MM.1S (cell line): ENCODE measurements at regions not wholly inside any gene's neighbourhood (a gene's known extent, or its start where the extent isn't known, plus 50 kb on each side); places are given as distances from the start of the nearest gene placed in this dataset.

ENCODE experiments used
- DNase-seq: peaks from one replicate; pipeline ENCODE4 v3.0.0-alpha.2; 2015
- H2AFZ ChIP-seq: fragments of 300-600 bp; sonication (generic); 2 replicates; pipeline ENCODE4 v1.6.0; 2016; ENCODE audit warnings: antibody characterized with exemption, low read length
- H3F3A ChIP-seq: fragments of 300-600 bp; sonication (generic); 2 replicates; pipeline ENCODE4 v1.6.1; 2016; ENCODE audit warnings: mild to moderate bottlenecking, antibody characterized with exemption, low read length, moderate library complexity, mixed read lengths; ENCODE audit not compliant: insufficient read depth
- H3K27ac ChIP-seq: fragments of 300-600 bp; sonication (generic); 2 replicates; pipeline ENCODE4 v1.5.1; 2016; ENCODE audit warnings: mild to moderate bottlenecking, low read length
- H3K27me3 ChIP-seq: fragments of 300-600 bp; sonication (generic); replicated peaks from 2 replicates; pipeline ENCODE4 v1.6.0; 2016; ENCODE audit warnings: low read length; ENCODE audit not compliant: insufficient read depth
- H3K36me3 ChIP-seq: fragments of 300-600 bp; sonication (generic); replicated peaks from 2 replicates; pipeline ENCODE4 v1.6.1; 2016; ENCODE audit warnings: mild to moderate bottlenecking, low read length, mixed read lengths; ENCODE audit not compliant: insufficient read depth
- H3K4me1 ChIP-seq: fragments of 300-600 bp; sonication (generic); 2 replicates; pipeline ENCODE4 v1.6.1; 2016; ENCODE audit warnings: low read length, mixed read lengths
- H3K4me2 ChIP-seq: fragments of 300-600 bp; sonication (generic); 2 replicates; pipeline ENCODE4 v1.6.0; 2016; ENCODE audit warnings: low read depth, low read length
- H3K4me3 ChIP-seq: fragments of 300-600 bp; sonication (generic); 2 replicates; pipeline ENCODE4 v1.5.1; 2016; ENCODE audit warnings: low read length, mixed read lengths
- H3K79me2 ChIP-seq: fragments of 300-600 bp; sonication (generic); 2 replicates; pipeline ENCODE4 v1.6.1; 2016; ENCODE audit warnings: mixed run types, low read length, mixed read lengths
- H3K9ac ChIP-seq: fragments of 300-600 bp; sonication (generic); 2 replicates; pipeline ENCODE4 v1.6.1; 2016; ENCODE audit warnings: low read length, mixed read lengths
- H3K9me2 ChIP-seq: fragments of 300-600 bp; sonication (generic); replicated peaks from 2 replicates; pipeline ENCODE4 v1.6.1; 2016; ENCODE audit warnings: mild to moderate bottlenecking, low read length, mixed read lengths; ENCODE audit not compliant: insufficient read depth
- H3K9me3 ChIP-seq: fragments of 300-600 bp; sonication (generic); replicated peaks from 2 replicates; pipeline ENCODE4 v1.6.1; 2016; ENCODE audit warnings: mild to moderate bottlenecking, low read length, mixed read lengths; ENCODE audit not compliant: insufficient read depth
- H4K20me1 ChIP-seq: fragments of 300-600 bp; sonication (generic); 2 replicates; pipeline ENCODE4 v1.6.1; 2016; ENCODE audit warnings: mild to moderate bottlenecking, low read length, moderate library complexity, mixed read lengths; ENCODE audit not compliant: insufficient read depth
- CTCF ChIP-seq: fragments of 300-600 bp; sonication (generic); IDR thresholded peaks from 2 replicates; pipeline ENCODE4 v1.5.1; 2016; ENCODE audit warnings: antibody characterized with exemption, low read length, mixed read lengths
- EZH2 ChIP-seq: fragments of 300-600 bp; sonication (generic); optimal IDR thresholded peaks from 2 replicates; pipeline ENCODE3; 2017; ENCODE audit warnings: low read depth, mild to moderate bottlenecking, antibody characterized with exemption, low read length, mixed read lengths
- EZH2phosphoT487 ChIP-seq: fragments of 300-600 bp; sonication (generic); IDR thresholded peaks from 2 replicates; pipeline ENCODE4 v1.6.1; 2018; ENCODE audit warnings: antibody characterized with exemption, low read length

- TF ChIP-seq CTCF (no peak), EZH2 (no peak), EZH2phosphoT487 (no peak)
- Histone ChIP-seq H3K9me3 (no peaks in the 10 kb centered on the region), H3K4me3 (no peak overlapping the region)
Observed at GRCh38 chr5:90162324-90162723, 247.2 kb downstream of the CETN3 start.

GRCh38 chr5:90161414-90161813 lies 248.1 kb downstream of the CETN3 start:
- H3K36me3 ChIP-seq: no peaks in the 10 kb centered on the region
- no peak for DNase-seq
- no peaks in the 10 kb centered on the region for H4K20me1 ChIP-seq
- H2AFZ ChIP-seq: no peak overlapping the region
- H3K9me2 ChIP-seq: no peaks in the 10 kb centered on the region
- H3K9me3 ChIP-seq: no peaks in the 10 kb centered on the region
- no peak overlapping the region for H3K4me2 ChIP-seq
- no peaks in the 10 kb centered on the region for H3K27me3 ChIP-seq
- H3K79me2 ChIP-seq: no peaks in the 10 kb centered on the region
- H3K9ac ChIP-seq: no peak overlapping the region
- no peak overlapping the region for H3K27ac ChIP-seq
- TF ChIP-seq EZH2phosphoT487: no peak
- no peak; the same call in 1 of the 2 replicates for TF ChIP-seq CTCF
- TF ChIP-seq EZH2: no peak
- no peaks in the 10 kb centered on the region for H3F3A ChIP-seq
- H3K4me3 ChIP-seq: no peak overlapping the region
- no peaks in the 10 kb centered on the region for H3K4me1 ChIP-seq

More at GRCh38 chr5:90162324-90162723, 247.2 kb downstream of the CETN3 start:
- H3K27me3 ChIP-seq: no peaks in the 10 kb centered on the region
- no peak overlapping the region for H3K9ac ChIP-seq
- no peaks in the 10 kb centered on the region for H3K9me2 ChIP-seq
- no peak overlapping the region for H3K4me2 ChIP-seq
- H2AFZ ChIP-seq: no peak overlapping the region
- H3K36me3 ChIP-seq: no peaks in the 10 kb centered on the region
- DNase-seq: no peak
- no peaks in the 10 kb centered on the region for H3F3A ChIP-seq
- H3K27ac ChIP-seq: no peak overlapping the region
- no peaks in the 10 kb centered on the region for H3K79me2 ChIP-seq
- H3K4me1 ChIP-seq: no peaks in the 10 kb centered on the region
- H4K20me1 ChIP-seq: no peaks in the 10 kb centered on the region

GRCh38 chr5:90158131-90158530 lies 251.4 kb downstream of the CETN3 start:
- Histone ChIP-seq H3K4me3 (no peak overlapping the region), H4K20me1 (no peaks in the 10 kb centered on the region), H3K27ac (no peak overlapping the region), H3F3A (no peaks in the 10 kb centered on the region), H3K4me1 (no peaks in the 10 kb centered on the region), H3K36me3 (no peaks in the 10 kb centered on the region), H3K4me2 (no peak overlapping the region), H3K9ac (no peak overlapping the region), H3K9me2 (no peaks in the 10 kb centered on the region), H2AFZ (no peak overlapping the region), H3K27me3 (no peaks in the 10 kb centered on the region), H3K9me3 (no peaks in the 10 kb centered on the region), H3K79me2 (no peaks in the 10 kb centered on the region)
- TF ChIP-seq CTCF (no peak), EZH2 (no peak), EZH2phosphoT487 (no peak)
- DNase-seq: peak; percentile 32
